Hepatocyte (in vitro differentiated cells): ENCODE measurements at regions not wholly inside any gene's neighbourhood (a gene's known extent, or its start where the extent isn't known, plus 50 kb on each side); places are given as distances from the start of the nearest gene placed in this dataset.

ENCODE experiments used
- EZH2 ChIP-seq: fragments of 200-600 bp; sonication (generic); IDR thresholded peaks from 2 replicates; pipeline ENCODE4 v1.6.1; 2016; ENCODE audit warnings: antibody characterized with exemption, mild to moderate bottlenecking, borderline replicate concordance
- EZH2phosphoT487 ChIP-seq: fragments of 200-600 bp; sonication (generic); IDR thresholded peaks from one replicate; pipeline ENCODE4 v1.6.1; 2018; ENCODE audit warnings: antibody characterized with exemption, mild to moderate bottlenecking, low read depth, moderate library complexity; ENCODE audit not compliant: unreplicated experiment, severe bottlenecking
- TF ChIP-seq, protein P1 (sequence below): fragments of 200-600 bp; sonication (generic); IDR thresholded peaks from 2 replicates; pipeline ENCODE4 v1.5.1; 2016; ENCODE audit warnings: antibody characterized with exemption, mild to moderate bottlenecking; ENCODE audit not compliant: poor library complexity

DNA sequence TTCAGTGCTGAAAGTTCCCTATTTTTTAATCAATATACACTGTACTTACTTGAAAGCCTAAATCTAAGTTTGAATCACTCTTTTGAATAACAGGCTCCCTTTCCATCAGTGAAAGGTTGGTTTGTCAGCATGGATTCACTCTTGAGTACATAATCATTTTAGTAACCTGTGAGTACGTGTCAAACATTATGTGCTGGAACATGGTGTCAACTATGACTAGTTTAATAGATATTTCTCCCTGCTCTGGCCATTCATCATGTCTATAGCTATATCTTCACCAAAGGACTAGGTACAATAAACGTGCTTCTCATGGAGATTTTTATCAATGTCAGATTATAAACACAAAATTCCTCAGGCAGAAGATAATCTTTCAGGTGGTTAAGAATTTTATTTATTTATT lies 61.7 kb upstream of the MDFIC start:
- TF ChIP-seq, protein P1, sequence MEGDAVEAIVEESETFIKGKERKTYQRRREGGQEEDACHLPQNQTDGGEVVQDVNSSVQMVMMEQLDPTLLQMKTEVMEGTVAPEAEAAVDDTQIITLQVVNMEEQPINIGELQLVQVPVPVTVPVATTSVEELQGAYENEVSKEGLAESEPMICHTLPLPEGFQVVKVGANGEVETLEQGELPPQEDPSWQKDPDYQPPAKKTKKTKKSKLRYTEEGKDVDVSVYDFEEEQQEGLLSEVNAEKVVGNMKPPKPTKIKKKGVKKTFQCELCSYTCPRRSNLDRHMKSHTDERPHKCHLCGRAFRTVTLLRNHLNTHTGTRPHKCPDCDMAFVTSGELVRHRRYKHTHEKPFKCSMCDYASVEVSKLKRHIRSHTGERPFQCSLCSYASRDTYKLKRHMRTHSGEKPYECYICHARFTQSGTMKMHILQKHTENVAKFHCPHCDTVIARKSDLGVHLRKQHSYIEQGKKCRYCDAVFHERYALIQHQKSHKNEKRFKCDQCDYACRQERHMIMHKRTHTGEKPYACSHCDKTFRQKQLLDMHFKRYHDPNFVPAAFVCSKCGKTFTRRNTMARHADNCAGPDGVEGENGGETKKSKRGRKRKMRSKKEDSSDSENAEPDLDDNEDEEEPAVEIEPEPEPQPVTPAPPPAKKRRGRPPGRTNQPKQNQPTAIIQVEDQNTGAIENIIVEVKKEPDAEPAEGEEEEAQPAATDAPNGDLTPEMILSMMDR, result no peak
- TF ChIP-seq EZH2 (no peak), EZH2phosphoT487 (no peak)
